PC-3 (cell line): ENCODE measurements at regions not wholly inside any gene's neighbourhood (a gene's known extent, or its start where the extent isn't known, plus 50 kb on each side); places are given as distances from the start of the nearest gene placed in this dataset.

ENCODE experiments used
- CTCF ChIP-seq: fragments of 300-600 bp; sonication (generic); conservative IDR thresholded peaks from 2 replicates; pipeline ENCODE4 v1.5.1; 2017; ENCODE audit warnings: antibody characterized with exemption, low read depth, mild to moderate bottlenecking, low read length
- EZH2 ChIP-seq: fragments of 300-600 bp; sonication (generic); IDR thresholded peaks from one replicate; pipeline ENCODE4 v1.6.1; 2017; ENCODE audit warnings: antibody characterized with exemption, mild to moderate bottlenecking, low read length; ENCODE audit not compliant: unreplicated experiment
- EZH2phosphoT487 ChIP-seq: fragments of 300-600 bp; sonication (generic); IDR thresholded peaks from 2 replicates; pipeline ENCODE4 v1.6.1; 2018; ENCODE audit warnings: mild to moderate bottlenecking, antibody characterized with exemption, low read length, borderline replicate concordance

DNA sequence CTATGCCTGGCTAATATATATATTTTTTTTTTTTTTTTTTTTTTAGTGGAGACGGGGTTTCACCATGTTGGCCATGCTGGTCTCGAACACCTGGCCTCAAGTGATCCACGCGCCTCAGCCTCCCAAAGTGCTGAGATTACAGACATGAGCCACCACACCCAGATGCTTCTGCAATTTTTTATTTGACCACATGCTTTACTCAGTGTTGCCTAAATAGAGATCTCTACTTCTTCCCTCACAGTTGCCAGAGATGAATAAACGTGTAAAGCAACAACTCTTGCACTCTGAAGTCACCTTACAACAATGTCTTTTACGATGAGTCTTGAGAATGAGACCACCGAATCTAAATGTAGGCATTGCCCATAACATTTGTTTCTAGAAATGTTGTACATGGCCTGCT, 107.9 kb upstream of the FRMD4A start:
- TF ChIP-seq EZH2: no peak
- TF ChIP-seq CTCF: no peak
- no peak for TF ChIP-seq EZH2phosphoT487
